HEK293 (cell line): ENCODE measurements at regions not wholly inside any gene's neighbourhood (a gene's known extent, or its start where the extent isn't known, plus 50 kb on each side); places are given as distances from the start of the nearest gene placed in this dataset.

Experiments used
- CTCF ChIP-seq: fragments of 450-650 bp; formaldehyde crosslinking; IDR thresholded peaks from 2 replicates; pipeline ENCODE4 v1.5.1; 2016; ENCODE audit warnings: missing biosample characterization, missing genetic modification characterization
- KLF7 ChIP-seq: fragments of 450-650 bp; formaldehyde crosslinking; IDR thresholded peaks from 2 replicates; pipeline ENCODE4 v1.5.1; 2016; ENCODE audit warnings: missing biosample characterization, missing genetic modification characterization, borderline replicate concordance
- OVOL3 ChIP-seq: fragments of 450-650 bp; formaldehyde crosslinking; IDR thresholded peaks from 2 replicates; pipeline ENCODE4 v1.5.1; 2016; ENCODE audit warnings: missing biosample characterization, missing genetic modification characterization
- REST ChIP-seq: fragments of 450-650 bp; formaldehyde crosslinking; IDR thresholded peaks from 2 replicates; pipeline ENCODE4 v1.5.1; 2016; ENCODE audit warnings: missing biosample characterization, missing genetic modification characterization
- SETDB1 ChIP-seq: IDR thresholded peaks from one replicate; pipeline ENCODE4 v1.6.1; 2017; ENCODE audit warnings: mild to moderate bottlenecking, low read length, moderate library complexity, mixed read lengths; ENCODE audit not compliant: insufficient read length
- TCF7L2 ChIP-seq: IDR thresholded peaks from 2 replicates; pipeline ENCODE4 v1.6.1; 2011; ENCODE audit warnings: low read depth, mild to moderate bottlenecking, inconsistent platforms, low read length, moderate library complexity, borderline replicate concordance
- WT1 ChIP-seq: fragments of 450-650 bp; formaldehyde crosslinking; IDR thresholded peaks from 2 replicates; pipeline ENCODE4 v1.5.1; 2016; ENCODE audit warnings: missing biosample characterization, missing genetic modification characterization
- YY1 ChIP-seq: fragments of 450-650 bp; formaldehyde crosslinking; IDR thresholded peaks from 2 replicates; pipeline ENCODE4 v1.5.1; 2018; ENCODE audit warnings: missing biosample characterization, missing genetic modification characterization
- ZBTB49 ChIP-seq: fragments of 450-650 bp; formaldehyde crosslinking; IDR thresholded peaks from 2 replicates; pipeline ENCODE4 v1.5.1; 2016; ENCODE audit warnings: missing biosample characterization, missing genetic modification characterization, low read depth
- ZNF239 ChIP-seq: fragments of 450-650 bp; formaldehyde crosslinking; IDR thresholded peaks from 2 replicates; pipeline ENCODE4 v1.5.1; 2016; ENCODE audit warnings: missing biosample characterization, missing genetic modification characterization
- ZNF274 ChIP-seq, 2 experiments: fragments of 200-500 bp in 1 of 2; fragments of 450-650 bp in 1 of 2; sonication (Bioruptor generic) in 1 of 2; formaldehyde crosslinking in 1 of 2; IDR thresholded peaks; 2 replicates each; pipeline versions ENCODE4 v1.5.1 to v1.6.1; 2014 to 2016; ENCODE audit warnings: borderline replicate concordance in 1 of 2, inconsistent platforms in 1 of 2, low read length in 1 of 2, missing biosample characterization in 1 of 2, missing genetic modification characterization in 1 of 2
- ZNF398 ChIP-seq: fragments of 450-650 bp; formaldehyde crosslinking; IDR thresholded peaks from 2 replicates; pipeline ENCODE4 v1.5.1; 2017; ENCODE audit warnings: missing biosample characterization, missing genetic modification characterization
- ZNF768 ChIP-seq: fragments of 450-650 bp; formaldehyde crosslinking; IDR thresholded peaks from 2 replicates; pipeline ENCODE4 v1.5.1; 2018; ENCODE audit warnings: missing biosample characterization, mild to moderate bottlenecking, missing genetic modification characterization
- ZNF830 ChIP-seq: fragments of 450-650 bp; IDR thresholded peaks from 2 replicates; pipeline ENCODE4 v1.5.0; 2018; ENCODE audit warnings: missing biosample characterization, missing genetic modification characterization, low read depth, mild to moderate bottlenecking, moderate library complexity

- TF ChIP-seq TCF7L2 (no peak), ZNF239 (no peak), YY1 (tag by site-specific recombination) (no peak), CTCF (tag by site-specific recombination) (no peak), SETDB1 (no peak), KLF7 (no peak), ZBTB49 (tag by site-specific recombination) (no peak), WT1 (no peak), OVOL3 (no peak), ZNF830 (tag by site-specific recombination) (no peak), ZNF398 (tag by site-specific recombination) (no peak), ZNF274 (IDR thresholded peaks at IDR 0.05; ENCODE audit: low read length) (no peak), ZNF274 (tag by site-specific recombination; IDR thresholded peaks at IDR 0.05; ENCODE audit: borderline replicate concordance) (no peak), REST (no peak), ZNF768 (no peak)
Measured at GRCh38 chr4:181579486-181579885, 663.7 kb upstream of the TENM3 start.
